Endothelial cell (in vitro differentiated cells): ENCODE measurements at regions not wholly inside any gene's neighbourhood (a gene's known extent, or its start where the extent isn't known, plus 50 kb on each side); places are given as distances from the start of the nearest gene placed in this dataset.

Source experiments
- DNase-seq: peaks from one replicate; pipeline ENCODE4 v3.0.0; 2021; ENCODE audit warnings: low spot score
- H3K27ac Mint-ChIP-seq: one replicate; pipeline ENCODE4 v1.8.0; 2021; ENCODE audit warnings: mixed read lengths, inconsistent platforms; ENCODE audit not compliant: unreplicated experiment
- H3K27me3 Mint-ChIP-seq: one replicate; pipeline ENCODE4 v1.8.0; 2021; ENCODE audit warnings: mild to moderate bottlenecking, moderate library complexity, mixed read lengths, inconsistent platforms; ENCODE audit not compliant: unreplicated experiment
- H3K36me3 Mint-ChIP-seq: one replicate; pipeline ENCODE4 v1.8.0; 2021; ENCODE audit warnings: mild to moderate bottlenecking, low read depth, mixed read lengths, inconsistent platforms; ENCODE audit not compliant: unreplicated experiment
- H3K4me1 Mint-ChIP-seq: one replicate; pipeline ENCODE4 v1.8.0; 2021; ENCODE audit warnings: mild to moderate bottlenecking, mixed read lengths, inconsistent platforms; ENCODE audit not compliant: unreplicated experiment
- H3K4me3 Mint-ChIP-seq: one replicate; pipeline ENCODE4 v1.8.0; 2021; ENCODE audit warnings: mild to moderate bottlenecking, mixed read lengths, inconsistent platforms; ENCODE audit not compliant: unreplicated experiment
- H3K9me3 Mint-ChIP-seq: one replicate; pipeline ENCODE4 v1.8.0; 2021; ENCODE audit warnings: mixed read lengths, inconsistent platforms; ENCODE audit not compliant: unreplicated experiment
- CTCF ChIP-seq: fragments of 200-600 bp; sonication (generic); IDR thresholded peaks from one replicate; pipeline ENCODE4 v1.5.0; 2021; ENCODE audit warnings: antibody characterized with exemption; ENCODE audit not compliant: unreplicated experiment

DNA sequence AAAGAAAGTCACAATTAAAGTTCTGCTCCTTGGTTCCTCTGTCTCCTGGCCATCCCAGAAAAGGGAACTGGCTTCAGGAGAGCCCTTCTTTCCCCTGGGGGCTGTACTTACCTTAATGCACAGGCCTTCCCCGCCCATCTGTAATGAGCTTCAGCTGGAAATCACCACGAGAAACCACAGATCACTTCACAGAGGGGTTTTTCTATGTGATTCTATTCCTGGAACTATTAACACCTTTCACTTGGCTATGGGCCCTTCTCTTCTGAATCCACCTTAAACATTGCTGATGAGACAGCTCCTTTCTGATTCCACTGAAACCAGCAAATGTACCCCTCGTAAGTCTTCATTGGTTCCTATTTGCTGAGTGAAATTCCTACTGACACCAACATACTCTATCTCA lies 80.7 kb downstream of the FOXF2 start:
- Mint-ChIP-seq H3K9me3 (no peaks in the 10 kb centered on the region), H3K27me3 (peaks cover 3% of the 10 kb centered on the region), H3K4me3 (no peak overlapping the region), H3K27ac (no peak overlapping the region), H3K4me1 (peaks cover 11% of the 10 kb centered on the region), H3K36me3 (no peaks in the 10 kb centered on the region)
- no peak for DNase-seq
- TF ChIP-seq CTCF: no peak

DNA sequence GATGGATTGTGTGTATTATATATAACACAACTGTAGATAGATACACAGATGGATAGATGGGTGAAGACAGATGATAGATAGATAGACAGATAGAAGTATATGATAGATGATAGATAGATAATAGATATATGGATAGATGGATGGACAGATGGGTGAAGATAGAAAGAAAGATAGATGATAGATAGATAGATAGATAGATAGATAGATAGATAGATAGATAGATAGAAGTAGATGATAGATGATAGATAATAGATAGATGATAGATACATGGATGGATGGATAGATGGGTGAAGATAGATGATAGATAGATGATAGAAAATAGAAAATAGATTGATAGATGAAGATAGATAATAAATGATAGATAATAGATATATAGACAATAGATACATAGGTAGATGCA lies 83.3 kb downstream of the FOXF2 start:
- H3K27ac Mint-ChIP-seq: no peak overlapping the region
- no peak for TF ChIP-seq CTCF
- peaks cover 11% of the 10 kb centered on the region for H3K4me1 Mint-ChIP-seq
- DNase-seq: no peak
- H3K9me3 Mint-ChIP-seq: no peaks in the 10 kb centered on the region
- H3K27me3 Mint-ChIP-seq: no peaks in the 10 kb centered on the region
- no peaks in the 10 kb centered on the region for H3K36me3 Mint-ChIP-seq
- no peak overlapping the region for H3K4me3 Mint-ChIP-seq

DNA sequence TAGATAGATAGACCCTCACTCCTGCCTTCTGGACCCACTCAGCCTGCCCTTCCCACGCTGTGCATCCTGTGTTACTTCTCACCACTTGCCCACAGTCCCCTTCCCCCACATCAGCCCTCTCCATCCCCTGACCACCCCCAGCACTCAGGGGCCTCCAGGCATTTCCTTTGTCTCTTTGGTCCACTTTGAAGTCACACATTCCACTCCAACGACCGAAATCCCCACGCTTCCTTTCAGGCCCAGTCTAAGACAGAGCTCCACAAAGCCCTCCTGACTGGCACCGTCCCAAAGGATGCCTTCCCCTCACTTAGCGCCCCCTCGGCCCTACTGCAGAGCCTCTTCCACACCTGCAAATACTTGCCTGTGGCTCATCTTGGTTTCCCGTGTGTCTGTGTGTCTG lies 83.8 kb downstream of the FOXF2 start:
- Mint-ChIP-seq H3K27me3 (no peaks in the 10 kb centered on the region), H3K36me3 (no peaks in the 10 kb centered on the region), H3K9me3 (no peaks in the 10 kb centered on the region), H3K4me3 (no peak overlapping the region), H3K4me1 (peaks cover 11% of the 10 kb centered on the region), H3K27ac (no peak overlapping the region)
- DNase-seq: no peak
- TF ChIP-seq CTCF: no peak

DNA sequence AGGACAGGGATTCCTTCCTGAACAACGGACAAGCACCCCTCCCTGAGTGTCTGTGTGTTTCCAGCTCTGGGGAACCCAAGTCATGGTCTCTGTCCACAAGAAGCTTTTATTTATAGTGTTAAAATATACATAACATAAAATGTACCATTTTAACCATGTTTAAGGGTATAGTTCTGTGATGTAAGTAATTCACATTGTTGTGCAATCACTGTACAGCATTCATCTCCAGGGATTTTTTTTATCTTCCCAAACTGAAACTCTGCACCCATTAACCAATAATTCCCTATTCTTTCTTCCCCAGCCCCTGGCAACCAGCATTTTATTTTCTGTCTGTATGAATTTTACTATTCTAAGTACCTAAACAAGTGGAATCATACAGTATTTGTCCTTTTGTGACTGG lies 84.2 kb downstream of the FOXF2 start:
- DNase-seq: no peak
- no peaks in the 10 kb centered on the region for H3K9me3 Mint-ChIP-seq
- TF ChIP-seq CTCF: no peak
- H3K4me3 Mint-ChIP-seq: no peak overlapping the region
- no peak overlapping the region for H3K27ac Mint-ChIP-seq
- H3K4me1 Mint-ChIP-seq: peaks cover 11% of the 10 kb centered on the region
- H3K27me3 Mint-ChIP-seq: no peaks in the 10 kb centered on the region
- H3K36me3 Mint-ChIP-seq: no peaks in the 10 kb centered on the region

GRCh38 chr6:1474205-1474604 lies 84.8 kb downstream of the FOXF2 start:
- no peaks in the 10 kb centered on the region for H3K9me3 Mint-ChIP-seq
- H3K27ac Mint-ChIP-seq: no peak overlapping the region
- H3K36me3 Mint-ChIP-seq: no peaks in the 10 kb centered on the region
- H3K4me3 Mint-ChIP-seq: no peak overlapping the region
- peaks cover 11% of the 10 kb centered on the region for H3K4me1 Mint-ChIP-seq
- no peak for DNase-seq
- H3K27me3 Mint-ChIP-seq: no peaks in the 10 kb centered on the region
- TF ChIP-seq CTCF: peak; percentile 31
